Uterus (tissue), 3 donors: ENCODE measurements at regions not wholly inside any gene's neighbourhood (a gene's known extent, or its start where the extent isn't known, plus 50 kb on each side); places are given as distances from the start of the nearest gene placed in this dataset.

Experiments used
- DNase-seq, 2 donors: peaks; one replicate each; pipeline ENCODE4 v3.0.0-alpha.2; 2019 to 2020
- H3K27ac ChIP-seq, 2 donors: fragments of 200-600 bp; sonication (generic); 1 replicate in 1 of 2; 2 replicates in 1 of 2; pipeline ENCODE4 v1.5.1; 2016 to 2018
- H3K27me3 ChIP-seq, 2 donors: fragments of 200-600 bp; sonication (generic); one replicate each; pipeline ENCODE4 v1.5.1; 2018 to 2019; ENCODE audit warnings: control low read depth in 1 of 2
- H3K36me3 ChIP-seq, 2 donors: fragments of 200-600 bp; sonication (generic); one replicate each; pipeline ENCODE4 v1.5.1; 2019; ENCODE audit warnings: control low read depth in 1 of 2
- H3K4me1 ChIP-seq, 2 donors: fragments of 200-600 bp; sonication (generic); one replicate each; pipeline ENCODE4 v1.5.1; 2018 to 2019; ENCODE audit warnings: control low read depth in 1 of 2
- H3K4me3 ChIP-seq, 2 donors: fragments of 200-600 bp; sonication (generic); 1 replicate in 1 of 2; 2 replicates in 1 of 2; pipeline ENCODE4 v1.5.1; 2018 to 2019; ENCODE audit warnings: mild to moderate bottlenecking in 1 of 2
- H3K9me3 ChIP-seq, 2 donors: fragments of 200-600 bp; sonication (generic); one replicate each; pipeline ENCODE4 v1.5.1; 2019; ENCODE audit warnings: control low read depth in 1 of 2
- POLR2A ChIP-seq, 2 donors: fragments of 450-650 bp; IDR thresholded peaks; one replicate each; pipeline ENCODE4 v1.6.1; 2016; ENCODE audit warnings: antibody characterized with exemption in 2 of 2, mild to moderate bottlenecking in 1 of 2, moderate library complexity in 1 of 2
- intact Hi-C: fragments of 100-400 bp; cut with DNase I; formaldehyde crosslinking; loops from one replicate; pipeline ENCODE4 v1.15.1; 2023; ENCODE audit warnings: low total_unique reads
- TF ChIP-seq, protein P1 (sequence below), 4 experiments: fragments of 200-600 bp in 2 of 4; fragments of 450-650 bp in 2 of 4; sonication (generic) in 2 of 4; IDR thresholded peaks; one replicate each; pipeline ENCODE4 v1.5.1; 2016 to 2019; ENCODE audit warnings: antibody characterized with exemption in 4 of 4, mild to moderate bottlenecking in 2 of 4, moderate library complexity in 1 of 4
- donor health status: DM: yes; HTN: yes; CAD: no.

DNA sequence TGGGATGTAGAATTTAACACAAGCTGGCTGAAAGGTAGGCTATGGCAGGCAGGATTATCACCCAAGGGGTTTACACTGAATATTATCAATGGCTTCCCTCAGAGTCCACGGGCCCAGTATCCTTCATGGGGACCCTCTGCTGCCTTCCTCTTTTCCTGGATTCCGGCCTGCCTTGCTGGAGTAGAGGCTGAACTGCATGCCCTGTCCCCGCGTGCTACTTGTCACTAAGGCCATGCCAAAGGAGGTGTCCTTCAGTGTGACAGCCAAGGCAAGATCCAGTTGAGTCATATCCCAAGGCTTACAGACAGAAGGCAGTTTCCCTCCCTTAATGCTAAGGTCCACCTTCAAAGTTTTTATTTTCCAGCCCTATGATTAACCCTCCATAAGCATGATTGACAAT lies 156.3 kb downstream of the CYP26B1 start:
- TF ChIP-seq, protein P1, sequence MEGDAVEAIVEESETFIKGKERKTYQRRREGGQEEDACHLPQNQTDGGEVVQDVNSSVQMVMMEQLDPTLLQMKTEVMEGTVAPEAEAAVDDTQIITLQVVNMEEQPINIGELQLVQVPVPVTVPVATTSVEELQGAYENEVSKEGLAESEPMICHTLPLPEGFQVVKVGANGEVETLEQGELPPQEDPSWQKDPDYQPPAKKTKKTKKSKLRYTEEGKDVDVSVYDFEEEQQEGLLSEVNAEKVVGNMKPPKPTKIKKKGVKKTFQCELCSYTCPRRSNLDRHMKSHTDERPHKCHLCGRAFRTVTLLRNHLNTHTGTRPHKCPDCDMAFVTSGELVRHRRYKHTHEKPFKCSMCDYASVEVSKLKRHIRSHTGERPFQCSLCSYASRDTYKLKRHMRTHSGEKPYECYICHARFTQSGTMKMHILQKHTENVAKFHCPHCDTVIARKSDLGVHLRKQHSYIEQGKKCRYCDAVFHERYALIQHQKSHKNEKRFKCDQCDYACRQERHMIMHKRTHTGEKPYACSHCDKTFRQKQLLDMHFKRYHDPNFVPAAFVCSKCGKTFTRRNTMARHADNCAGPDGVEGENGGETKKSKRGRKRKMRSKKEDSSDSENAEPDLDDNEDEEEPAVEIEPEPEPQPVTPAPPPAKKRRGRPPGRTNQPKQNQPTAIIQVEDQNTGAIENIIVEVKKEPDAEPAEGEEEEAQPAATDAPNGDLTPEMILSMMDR (IDR thresholded peaks at IDR 0.05): no peak
- no peak for TF ChIP-seq POLR2A (IDR thresholded peaks at IDR 0.05)
- no peaks in the 10 kb centered on the region for H3K4me1 ChIP-seq
- intact Hi-C loops: no loop called here
- no peak overlapping the region for H3K27ac ChIP-seq
- H3K4me3 ChIP-seq: no peak overlapping the region
- no peaks in the 10 kb centered on the region for H3K9me3 ChIP-seq
- peaks cover 0 to 3% of the 10 kb centered on the region in 2 donors for H3K27me3 ChIP-seq
- H3K36me3 ChIP-seq: no peaks in the 10 kb centered on the region
- DNase-seq: no peak

DNA sequence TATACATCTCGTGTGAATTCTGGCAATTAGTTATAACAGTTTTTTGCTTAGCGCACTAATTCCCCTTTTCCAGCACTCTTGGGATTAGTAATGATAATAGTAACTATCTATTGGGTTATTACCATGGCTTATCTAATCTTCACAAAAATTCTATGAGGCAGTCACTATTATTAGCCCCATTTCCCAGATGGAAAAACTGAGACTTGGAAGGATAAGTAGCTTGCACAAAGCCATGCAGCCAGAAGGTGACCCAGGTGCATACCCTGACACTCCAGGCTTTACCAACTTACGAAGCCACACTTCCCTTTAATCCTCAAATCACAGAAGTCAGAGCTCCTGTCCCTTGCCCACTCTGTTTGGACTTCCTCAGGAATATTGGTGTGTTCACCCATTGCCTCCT lies 156.8 kb downstream of the CYP26B1 start:
- no peak for TF ChIP-seq POLR2A (IDR thresholded peaks at IDR 0.05)
- TF ChIP-seq, protein P1 (IDR thresholded peaks at IDR 0.05): no peak
- Histone ChIP-seq H3K4me1 (no peaks in the 10 kb centered on the region), H3K27me3 (no peaks in the 10 kb centered on the region), H3K36me3 (no peaks in the 10 kb centered on the region), H3K27ac (no peak overlapping the region), H3K4me3 (no peak overlapping the region), H3K9me3 (no peaks in the 10 kb centered on the region)
- intact Hi-C loops: no loop called here
- no peak for DNase-seq

DNA sequence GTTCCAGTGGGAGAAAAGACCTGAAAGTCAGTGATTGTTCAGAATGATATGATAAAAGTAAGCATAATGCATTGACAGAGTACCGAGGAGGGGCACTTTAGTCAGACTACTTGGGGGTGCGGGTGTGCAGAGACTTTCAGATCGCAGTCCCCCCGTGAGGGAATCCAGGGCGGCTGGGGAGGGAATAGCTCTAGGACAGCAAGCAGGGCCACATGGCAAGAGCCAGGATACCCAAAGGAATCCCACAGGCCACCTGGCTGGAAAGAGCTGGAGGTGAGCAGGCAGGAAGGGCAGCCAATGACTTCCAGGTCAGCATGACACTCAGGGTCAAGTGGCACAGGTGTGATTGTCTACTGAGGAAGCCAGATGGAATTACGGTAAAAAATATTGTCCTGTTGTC lies 157.5 kb downstream of the CYP26B1 start:
- no peaks in the 10 kb centered on the region for H3K36me3 ChIP-seq
- no peak overlapping the region for H3K27ac ChIP-seq
- intact Hi-C loops: no loop called here
- no peak overlapping the region for H3K4me3 ChIP-seq
- no peak for TF ChIP-seq POLR2A (IDR thresholded peaks at IDR 0.05)
- TF ChIP-seq, protein P1 (IDR thresholded peaks at IDR 0.05): no peak
- no peak for DNase-seq
- no peaks in the 10 kb centered on the region for H3K27me3 ChIP-seq
- no peaks in the 10 kb centered on the region for H3K4me1 ChIP-seq
- H3K9me3 ChIP-seq: no peaks in the 10 kb centered on the region

DNA sequence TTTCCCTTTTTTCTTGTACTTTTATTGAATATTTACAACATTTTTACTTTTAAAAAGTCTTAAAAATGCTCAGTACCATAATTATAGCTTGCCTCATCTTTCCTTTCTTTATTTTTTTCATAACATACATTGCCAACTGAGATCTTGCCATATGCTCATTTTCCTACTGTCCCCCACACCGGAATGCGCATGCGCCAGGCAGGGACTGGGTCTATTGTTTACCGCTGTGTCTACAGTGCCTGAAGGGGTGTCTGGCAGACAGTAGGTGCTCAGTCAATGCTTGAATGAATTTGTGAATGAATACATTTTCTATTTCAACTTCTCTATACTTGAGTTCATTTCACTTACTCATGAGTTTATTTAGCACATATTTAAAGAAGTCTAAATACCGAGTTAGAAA lies 158.0 kb downstream of the CYP26B1 start:
- Histone ChIP-seq H3K27ac (no peak overlapping the region), H3K4me1 (no peaks in the 10 kb centered on the region), H3K27me3 (no peaks in the 10 kb centered on the region), H3K9me3 (no peaks in the 10 kb centered on the region), H3K4me3 (no peak overlapping the region), H3K36me3 (no peaks in the 10 kb centered on the region)
- intact Hi-C loops: no loop called here
- no peak for TF ChIP-seq POLR2A (IDR thresholded peaks at IDR 0.05)
- TF ChIP-seq, protein P1 (IDR thresholded peaks at IDR 0.05): no peak
- no peak for DNase-seq

DNA sequence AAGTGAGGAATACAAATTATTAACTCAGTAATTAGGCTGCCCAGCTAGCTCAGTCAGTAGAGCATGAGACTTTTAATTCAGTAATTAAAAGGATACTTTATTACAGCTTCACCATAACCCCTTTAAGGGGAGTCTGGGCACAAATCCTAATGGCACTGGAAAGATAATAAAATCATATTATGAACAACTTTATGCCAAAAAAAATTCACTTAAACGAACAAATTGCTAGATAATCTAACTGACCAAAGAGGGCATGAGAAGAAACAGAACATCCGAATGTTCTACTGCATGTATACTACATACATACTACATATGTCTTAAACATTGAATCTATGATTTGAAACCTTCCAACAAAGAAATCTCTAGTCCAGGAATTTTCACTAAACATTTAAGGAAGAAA lies 159.5 kb downstream of the CYP26B1 start:
- TF ChIP-seq POLR2A (IDR thresholded peaks at IDR 0.05): no peak
- TF ChIP-seq, protein P1 (IDR thresholded peaks at IDR 0.05): no peak
- Histone ChIP-seq H3K27ac (no peak overlapping the region), H3K36me3 (no peaks in the 10 kb centered on the region), H3K4me1 (no peaks in the 10 kb centered on the region), H3K27me3 (no peaks in the 10 kb centered on the region), H3K4me3 (no peak overlapping the region), H3K9me3 (no peaks in the 10 kb centered on the region)
- DNase-seq: no peak
- intact Hi-C loops: no loop called here
